ENCODE measurements at regions not wholly inside any gene's neighbourhood (a gene's known extent, or its start where the extent isn't known, plus 50 kb on each side); places are given as distances from the start of the nearest gene placed in this dataset.

DNA sequence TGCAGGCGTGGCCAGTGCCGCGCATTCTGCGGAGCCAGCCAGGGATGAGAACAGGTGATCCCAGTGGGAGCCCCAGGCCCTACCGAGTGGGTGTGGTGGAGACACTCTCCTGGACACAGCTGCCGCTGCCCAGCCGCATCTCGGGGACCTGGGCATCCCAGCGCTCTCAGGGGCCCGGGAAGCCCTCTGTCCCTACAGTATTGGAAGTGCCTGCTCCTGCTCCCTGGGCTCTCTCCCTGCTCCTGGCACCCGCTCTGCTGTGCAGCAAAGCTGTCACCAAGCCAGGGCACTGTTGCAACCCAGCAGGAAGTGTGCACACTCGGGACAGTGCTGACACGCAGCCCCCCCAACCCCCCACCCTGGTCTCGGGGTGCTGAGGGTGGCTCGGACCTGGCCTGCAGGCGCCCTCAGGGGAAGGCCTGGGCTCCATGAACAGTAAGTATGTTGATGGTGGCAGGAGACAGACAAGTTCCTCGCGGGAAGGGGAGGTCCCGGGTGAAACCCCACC lies 1177.4 kb upstream of the GBE1 start:
- no peak for DNase-seq

DNA sequence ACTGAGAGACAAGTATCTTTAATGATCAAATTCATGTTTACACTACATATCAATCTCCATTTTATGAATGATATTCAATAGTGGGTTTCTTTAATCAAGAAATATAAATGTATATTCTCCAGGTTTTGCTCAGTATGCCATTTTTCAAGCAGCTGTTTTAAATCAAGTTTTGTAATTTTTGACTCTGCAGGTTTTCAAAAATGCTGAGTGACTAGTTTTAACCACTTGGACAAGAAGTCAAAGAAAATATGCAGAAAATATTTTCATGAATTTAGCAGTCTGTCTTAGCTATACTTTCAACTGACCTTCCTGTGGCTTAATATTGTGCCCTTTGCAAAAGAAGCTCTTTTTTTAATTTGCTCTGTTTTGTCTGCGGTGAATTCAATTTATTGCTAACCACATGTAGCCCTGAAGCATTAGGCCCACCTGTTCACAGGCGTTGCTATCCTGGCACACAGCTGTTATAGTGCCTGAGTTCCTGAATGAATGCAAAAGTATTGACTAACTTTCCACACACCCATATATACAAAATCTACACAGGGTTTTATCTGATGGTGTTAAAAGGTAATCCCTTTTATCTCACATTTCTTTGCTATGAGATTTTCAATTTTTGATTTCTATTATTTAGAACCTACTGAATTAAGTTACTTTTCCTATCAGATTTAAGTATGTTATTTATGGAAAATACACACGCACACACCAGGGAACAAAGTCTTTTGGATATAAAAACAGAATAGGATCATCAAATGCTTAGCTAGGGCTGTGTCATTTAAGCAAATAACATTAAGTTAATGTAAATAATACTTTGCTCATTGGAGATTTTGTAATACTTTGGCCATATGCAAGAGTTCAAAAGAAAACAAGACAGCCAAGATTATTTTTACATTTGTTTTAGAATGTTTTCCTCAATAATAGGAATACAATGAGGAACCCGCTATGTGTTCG lies 1166.1 kb upstream of the GBE1 start:
- DNase-seq = no peak

GRCh38 chr3:82891028-82891427 lies 1129.6 kb upstream of the GBE1 start:
- DNase-seq = no peak

DNA sequence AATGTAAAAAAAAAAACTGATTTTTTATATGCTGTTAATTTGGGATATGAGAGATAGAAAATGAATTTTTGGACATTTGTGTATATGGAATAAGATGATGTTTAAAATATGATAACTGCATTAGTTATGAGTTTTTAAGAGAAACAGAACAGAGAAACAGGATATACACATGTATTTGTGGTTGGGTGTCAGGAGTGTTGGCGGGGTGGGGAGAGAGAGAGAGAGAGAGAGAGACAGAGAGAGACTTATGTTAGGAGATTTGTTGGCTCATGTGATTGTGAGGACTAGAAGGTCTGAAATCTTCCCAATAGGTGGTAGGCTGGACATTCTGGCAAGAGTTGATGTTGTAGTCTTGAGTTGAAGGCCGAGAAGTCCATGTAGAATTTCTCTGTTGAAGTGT lies 1121.6 kb upstream of the GBE1 start:
- DNase-seq = no peak

- DNase-seq = no peak
Observed at GRCh38 chr3:82875401-82875800, 1114.0 kb upstream of the GBE1 start.

GRCh38 chr3:82839871-82840270 lies 1078.4 kb upstream of the GBE1 start:
- no peak for DNase-seq

DNA sequence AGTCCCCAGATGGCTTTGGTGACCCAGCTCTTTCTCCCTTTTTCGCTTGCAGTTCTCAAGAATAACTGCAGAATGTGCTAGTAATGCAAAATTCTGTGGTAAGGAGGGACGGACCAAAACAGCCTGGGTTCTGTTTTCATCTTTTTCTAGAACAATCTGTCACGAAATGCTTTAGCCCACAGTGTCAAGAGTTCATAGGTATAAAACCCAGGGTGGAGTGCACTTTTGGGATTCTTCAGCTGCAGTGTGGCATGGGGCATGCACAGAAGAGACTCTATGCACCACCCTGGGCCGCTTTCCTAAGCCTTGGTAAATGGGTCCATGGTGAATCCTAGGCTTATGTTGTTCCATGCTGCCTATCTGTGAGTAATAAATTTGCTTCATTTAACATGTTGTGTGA lies 1072.7 kb upstream of the GBE1 start:
- no peak for DNase-seq

GRCh38 chr3:82824491-82824890 lies 1063.0 kb upstream of the GBE1 start:
- no peak for DNase-seq

DNA sequence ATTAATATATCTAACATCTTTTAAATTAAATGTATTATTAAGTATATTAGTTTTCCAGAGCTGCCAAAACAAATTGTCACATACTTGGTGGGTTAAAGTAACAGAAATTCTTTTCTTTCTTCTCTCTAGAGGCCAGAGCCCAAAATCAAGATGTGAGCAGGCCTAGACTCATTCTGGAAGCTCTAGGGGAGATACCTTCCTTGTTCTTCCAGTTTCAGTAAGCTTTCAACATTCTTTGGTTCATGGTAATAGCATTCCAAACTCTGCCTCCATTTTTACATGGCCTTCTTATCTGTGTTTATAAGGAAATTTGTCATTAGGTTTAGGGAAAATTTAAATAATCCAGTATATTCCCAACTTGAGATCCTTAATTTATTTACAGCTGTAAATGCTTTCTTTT lies 1054.6 kb upstream of the GBE1 start:
- no peak for DNase-seq

DNA sequence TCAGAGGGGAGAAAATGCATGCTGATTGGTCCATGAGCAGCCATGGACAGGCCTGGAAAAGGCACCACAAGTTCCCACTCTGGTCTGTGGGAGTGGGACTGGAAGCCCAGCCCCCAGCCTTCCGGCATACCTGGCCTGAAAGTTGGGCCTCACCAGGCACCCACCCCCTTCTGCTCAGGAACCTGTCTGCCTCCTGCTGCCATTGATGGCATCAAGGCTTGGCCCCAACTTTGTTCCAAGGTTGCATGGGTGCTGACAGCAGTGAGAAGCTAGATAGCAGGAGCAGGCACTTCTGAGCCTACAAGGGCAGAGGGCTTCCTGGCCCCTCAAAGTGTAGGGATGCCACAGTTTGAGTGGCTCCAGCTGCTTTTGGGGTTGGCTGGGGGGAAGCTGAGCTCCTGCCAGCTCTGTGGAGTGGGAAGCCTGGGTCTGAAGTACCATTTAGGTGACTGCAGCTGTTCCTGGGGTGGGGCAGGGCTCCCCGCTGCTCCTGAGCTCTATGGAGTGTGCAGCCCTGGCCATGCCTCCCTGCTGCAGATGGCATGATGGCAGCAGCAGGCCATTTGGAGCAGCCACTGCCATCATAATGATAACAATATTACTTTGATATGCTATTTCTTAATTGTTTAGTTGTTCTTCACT lies 1054.1 kb upstream of the GBE1 start:
- no peak for DNase-seq

DNA sequence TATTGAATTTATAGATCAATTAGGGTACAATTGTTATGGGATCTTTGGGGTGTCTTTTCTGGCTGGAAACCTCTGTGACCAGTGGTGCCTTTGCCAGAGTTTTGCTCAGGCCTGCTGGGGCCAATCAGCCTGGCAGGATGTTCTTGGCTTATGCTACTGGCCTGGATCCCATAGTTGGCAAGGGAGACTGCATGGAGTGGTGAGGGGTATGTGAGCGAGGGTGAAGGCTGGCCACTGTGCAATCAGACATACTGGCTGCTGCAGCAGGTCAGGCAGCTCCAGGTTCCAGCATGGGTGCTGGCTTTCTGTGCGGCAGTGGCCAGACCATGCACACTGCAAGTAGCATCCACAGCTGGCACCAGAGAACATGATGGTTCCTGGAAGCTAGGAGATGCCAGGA lies 1053.2 kb upstream of the GBE1 start:
- no peak for DNase-seq

DNA sequence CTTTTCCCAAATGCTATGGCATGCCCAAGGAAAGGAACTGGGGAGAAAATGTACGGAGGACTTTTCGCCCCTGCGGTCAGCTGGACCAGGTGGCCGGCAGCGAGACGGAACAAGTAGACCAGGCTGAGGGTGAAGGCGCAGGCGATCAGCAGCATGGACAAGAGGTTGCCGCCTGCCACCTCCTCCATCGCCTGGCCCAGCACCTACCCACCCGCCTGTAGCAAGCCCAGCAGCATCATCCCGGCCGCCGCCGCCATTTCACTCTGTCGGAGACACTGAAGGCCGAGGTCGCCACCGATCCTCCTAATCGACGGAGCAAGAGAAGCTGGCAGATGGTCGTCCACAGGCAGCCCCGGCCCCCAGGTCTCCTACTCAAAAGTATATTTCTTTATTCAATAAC lies 1046.3 kb upstream of the GBE1 start:
- DNase-seq = no peak

GRCh38 chr3:82802501-82802900 lies 1041.1 kb upstream of the GBE1 start:
- DNase-seq = no peak

GRCh38 chr3:82800248-82800647 lies 1038.8 kb upstream of the GBE1 start:
- DNase-seq = no peak

- DNase-seq = no peak
Observed at GRCh38 chr3:82796765-82797164, 1035.3 kb upstream of the GBE1 start.

- DNase-seq = no peak
Observed at GRCh38 chr3:82791241-82791640, 1029.8 kb upstream of the GBE1 start.

DNA sequence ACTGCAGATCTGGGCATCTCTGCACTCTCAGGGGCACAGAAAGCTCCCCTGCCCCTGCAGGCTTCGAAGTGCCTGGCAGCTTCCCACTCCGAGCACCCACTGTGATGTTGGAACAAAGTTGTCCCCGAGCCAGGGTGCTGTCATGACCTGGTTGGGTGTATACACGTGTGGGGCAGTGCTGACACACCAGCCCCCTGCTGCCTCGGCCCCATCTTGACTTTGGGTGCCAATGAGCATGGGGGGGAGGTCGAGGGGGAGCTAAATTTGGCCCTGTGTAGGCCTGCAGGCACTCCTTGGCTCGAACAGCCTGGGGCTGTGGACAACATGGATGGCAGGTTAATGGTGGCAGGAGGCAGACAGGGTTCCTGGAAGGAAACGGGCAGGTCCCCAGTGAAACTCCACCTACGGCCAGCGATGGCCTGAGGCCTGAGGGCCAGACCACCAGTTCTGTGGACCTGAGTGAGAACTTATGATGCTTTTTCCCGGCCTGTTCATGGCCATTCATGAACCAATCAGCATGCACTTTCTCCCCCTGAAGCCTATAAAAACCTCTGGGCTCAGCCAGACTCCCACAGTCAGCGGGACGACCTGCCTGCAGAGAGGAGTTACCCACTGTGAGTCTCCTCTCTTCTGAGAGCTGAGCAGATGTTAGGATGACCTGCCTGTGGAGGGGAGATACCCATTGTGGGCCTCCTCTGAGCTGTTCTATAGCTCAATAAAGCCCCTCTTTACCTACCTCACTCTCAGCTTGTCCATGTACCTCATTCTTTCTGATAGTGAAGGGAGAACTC lies 1029.1 kb upstream of the GBE1 start:
- no peak for DNase-seq

DNA sequence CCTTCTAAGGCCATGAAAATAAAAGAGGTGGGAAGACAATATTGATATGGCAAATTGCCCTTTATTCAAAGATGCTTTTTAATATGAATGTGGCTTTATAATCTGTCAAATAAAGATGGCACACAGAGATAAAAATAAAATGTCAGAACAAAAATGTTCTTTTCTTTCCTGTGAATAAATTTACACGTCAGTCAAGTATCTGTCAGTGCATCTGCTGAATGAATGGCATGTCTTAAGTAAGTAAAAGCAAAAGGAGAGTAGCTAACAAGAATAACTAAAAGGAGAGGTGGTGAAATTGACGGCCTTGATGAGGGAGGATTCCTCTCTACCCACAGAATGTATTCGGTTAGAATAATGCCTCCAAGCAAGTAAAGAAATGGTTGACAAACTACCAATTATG lies 1021.7 kb upstream of the GBE1 start:
- no peak for DNase-seq

DNA sequence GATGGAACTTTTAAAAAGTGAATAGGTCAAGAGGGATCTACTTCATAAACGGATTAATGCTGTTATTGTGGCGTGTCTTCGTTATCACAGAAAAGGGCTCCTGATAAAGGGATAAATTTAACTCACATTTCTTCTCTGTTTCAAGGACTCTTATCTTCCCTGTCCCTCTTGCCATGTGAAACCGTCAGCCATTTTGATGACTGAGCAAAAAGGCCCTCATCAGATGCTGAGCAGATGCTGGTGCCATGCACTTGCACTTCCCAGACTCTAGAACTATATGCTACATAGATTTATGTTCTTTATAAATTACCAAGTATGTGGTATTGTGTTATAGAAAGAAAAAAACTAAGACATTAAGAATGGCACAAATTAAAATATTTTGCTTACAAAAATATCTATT lies 1011.8 kb upstream of the GBE1 start:
- no peak for DNase-seq

DNA sequence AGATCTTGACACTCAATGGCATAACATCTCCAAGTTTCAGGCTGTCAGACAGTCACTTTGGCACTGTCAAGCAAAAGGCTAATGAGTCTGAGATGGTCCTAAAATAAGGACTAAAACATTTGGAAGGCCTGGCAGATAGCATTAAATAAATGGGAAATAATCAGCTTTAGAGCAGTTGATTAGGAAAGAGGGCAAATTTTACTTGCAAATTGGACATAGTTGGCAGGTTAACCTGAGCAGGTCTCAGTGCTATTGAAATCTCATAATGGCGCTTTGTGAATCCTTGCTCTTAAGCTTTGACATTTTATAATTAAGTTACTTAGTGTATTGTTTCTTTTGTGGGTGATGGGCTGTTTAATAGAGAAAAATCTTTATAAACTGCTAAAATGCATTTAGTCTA lies 1003.1 kb upstream of the GBE1 start:
- DNase-seq = no peak

DNA sequence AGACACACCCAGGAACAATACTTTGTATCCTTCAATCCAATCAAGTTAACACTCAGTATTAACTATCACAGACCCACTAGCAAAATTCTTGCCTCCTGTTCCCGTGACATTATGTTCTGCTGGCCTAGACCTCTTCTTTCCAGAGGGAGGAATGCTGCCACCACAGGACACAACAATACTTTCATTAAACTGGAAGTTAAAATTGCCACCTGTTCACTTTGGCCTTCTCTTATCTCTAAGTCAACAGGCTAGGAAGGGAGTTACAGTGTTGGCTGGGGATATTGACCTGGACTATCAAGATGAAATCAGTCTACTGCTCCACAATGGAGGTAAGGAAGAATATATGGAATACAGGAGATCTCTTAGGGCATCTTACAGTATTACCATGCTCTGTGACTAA lies 1000.4 kb upstream of the GBE1 start:
- no peak for DNase-seq

GRCh38 chr3:82745544-82745943 lies 984.1 kb upstream of the GBE1 start:
- DNase-seq = no peak

DNA sequence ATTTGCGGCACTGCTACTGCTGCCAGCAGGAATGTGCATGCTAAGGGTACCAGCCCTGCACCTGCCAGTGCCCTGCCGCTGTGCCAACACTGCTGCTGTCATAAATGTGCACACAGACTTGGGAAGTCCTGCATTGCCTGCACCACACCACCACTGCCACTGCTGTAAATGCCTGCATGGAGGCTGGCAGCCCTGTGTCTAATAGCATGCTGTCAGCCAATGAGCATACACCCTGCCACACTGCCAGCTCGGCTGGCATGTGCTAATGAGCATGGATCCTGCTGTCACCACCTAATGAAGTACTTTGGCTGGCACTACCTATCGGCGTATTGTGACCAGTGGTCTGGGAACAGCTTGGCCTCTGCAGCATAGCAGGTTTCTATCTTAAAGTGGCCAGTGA lies 981.8 kb upstream of the GBE1 start:
- DNase-seq = no peak

DNA sequence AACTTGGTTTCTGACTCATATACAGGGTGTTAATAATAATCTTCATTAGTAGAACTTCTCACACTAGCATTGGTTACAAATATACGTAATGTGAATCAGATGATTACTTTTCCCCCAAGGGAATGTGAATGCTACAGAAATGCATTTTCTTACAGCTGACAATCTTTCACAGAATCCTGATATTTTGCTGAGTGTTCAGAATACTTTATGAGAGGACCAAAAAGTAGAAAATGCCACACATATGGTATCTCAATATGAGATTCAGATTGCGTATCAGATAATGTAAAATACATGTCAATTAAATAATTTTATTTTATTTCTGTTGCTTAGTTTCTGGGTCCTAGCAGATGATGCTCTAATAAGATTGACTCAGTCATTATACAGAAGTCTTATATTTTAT lies 979.9 kb upstream of the GBE1 start:
- DNase-seq = no peak
